Transverse colon (tissue), 4 donors: ENCODE measurements at regions not wholly inside any gene's neighbourhood (a gene's known extent, or its start where the extent isn't known, plus 50 kb on each side); places are given as distances from the start of the nearest gene placed in this dataset.

ENCODE experiments used
- DNase-seq: peaks from one replicate; pipeline ENCODE4 v3.0.0-alpha.2; 2019
- H3K27ac ChIP-seq, 4 donors: fragments of 200-600 bp; sonication (generic); 2 replicates each; pipeline ENCODE4 v1.5.1; 2016 to 2018; ENCODE audit warnings: inconsistent platforms in 4 of 4
- H3K27me3 ChIP-seq: fragments of 200-600 bp; sonication (generic); 2 replicates; pipeline ENCODE4 v1.5.1; 2017; ENCODE audit warnings: inconsistent platforms
- H3K36me3 ChIP-seq, 4 donors: fragments of 200-600 bp; sonication (generic); 2 replicates each; pipeline ENCODE4 v1.5.1; 2017 to 2019; ENCODE audit warnings: inconsistent platforms in 4 of 4
- H3K4me1 ChIP-seq, 4 donors: fragments of 200-600 bp; sonication (generic); 2 replicates each; pipeline ENCODE4 v1.5.1; 2017 to 2020; ENCODE audit warnings: inconsistent platforms in 4 of 4
- H3K4me3 ChIP-seq, 4 donors: fragments of 200-600 bp; sonication (generic); 1 replicate in 1 of 4; 2 replicates in 3 of 4; pipeline versions ENCODE4 v1.5.1 to v1.6.1; 2017 to 2019; ENCODE audit warnings: inconsistent platforms in 4 of 4
- H3K9me3 ChIP-seq, 2 donors: fragments of 200-600 bp; sonication (generic); 2 replicates each; pipeline ENCODE4 v1.5.1; 2017 to 2019; ENCODE audit warnings: inconsistent platforms in 2 of 2
- CTCF ChIP-seq, 5 experiments: fragments of 200-600 bp in 3 of 5; fragments of 450-650 bp in 2 of 5; sonication (generic) in 3 of 5; IDR thresholded peaks; 1 replicate in 2 of 5; 2 replicates in 3 of 5; pipeline ENCODE4 v1.5.1; 2016 to 2017; ENCODE audit warnings: antibody characterized with exemption in 5 of 5, inconsistent platforms in 3 of 5, mild to moderate bottlenecking in 2 of 5, moderate library complexity in 1 of 5
- EP300 ChIP-seq: sonication (generic); formaldehyde crosslinking; IDR thresholded peaks from one replicate; pipeline ENCODE4 v1.6.1; 2017; ENCODE audit warnings: antibody characterized with exemption, low read depth
- POLR2A ChIP-seq: fragments of 450-650 bp; IDR thresholded peaks from one replicate; pipeline ENCODE4 v1.6.1; 2016; ENCODE audit warnings: antibody characterized with exemption, mild to moderate bottlenecking, moderate library complexity
- POLR2AphosphoS5 ChIP-seq, 3 donors: sonication (generic); formaldehyde crosslinking; IDR thresholded peaks; one replicate each; pipeline ENCODE4 v1.6.1; 2016; ENCODE audit warnings: antibody characterized with exemption in 3 of 3
- WGBS, 2 donors: methylation state at CpG; one replicate each; pipeline ENCODE4 v1.1.5; 2018; ENCODE audit warnings: low coverage in 1 of 2; 5-methylcytosine and 5-hydroxymethylcytosine counted together
- in situ Hi-C, 4 donors: fragments of 200-750 bp; cut with MboI; loops; one replicate each; pipeline versions ENCODE4 v1.15.0 to v1.15.1; 2017; ENCODE audit warnings: low sequenced_read_pairs in 3 of 4, low pct_ligation_motif_present in 1 of 4, low pct_unique_long_range_greater_than_20kb in 1 of 4
- intact Hi-C: fragments of 100-400 bp; cut with DNase I; formaldehyde crosslinking; loops from one replicate; pipeline ENCODE4 v1.15.1; 2023; ENCODE audit warnings: low total_unique reads

GRCh38 chr5:103353581-103353980 is 95.0 kb downstream of the MACIR start:
- Histone ChIP-seq H3K36me3 (no peaks in the 10 kb centered on the region), H3K9me3 (no peaks in the 10 kb centered on the region), H3K4me1 (no peaks in the 10 kb centered on the region), H3K4me3 (no peak overlapping the region), H3K27ac (no peak overlapping the region), H3K27me3 (no peaks in the 10 kb centered on the region)
- no peak for DNase-seq
- in situ Hi-C loops (no loop called here), intact Hi-C loops (no loop called here)
- 91 to 100% methylated on average over 1 of the region's 1 CpG for WGBS, 2 donors
- TF ChIP-seq EP300, result no peak
- TF ChIP-seq POLR2A, result no peak
- no peak for TF ChIP-seq POLR2AphosphoS5 (IDR thresholded peaks at IDR 0.05)
- TF ChIP-seq CTCF (IDR thresholded peaks at IDR 0.05), result no peak

GRCh38 chr5:103347716-103348423 is 89.3 kb downstream of the MACIR start:
- WGBS, 2 donors, result 75 to 76% methylated on average over 3 to 4 of the region's 4 CpGs
- in situ Hi-C loops (no loop called here), intact Hi-C loops (no loop called here)
- Histone ChIP-seq H3K4me1 (no peaks in the 10 kb centered on the region), H3K4me3 (no peak overlapping the region), H3K9me3 (no peaks in the 10 kb centered on the region), H3K36me3 (no peaks in the 10 kb centered on the region), H3K27ac (no peak overlapping the region), H3K27me3 (no peaks in the 10 kb centered on the region)
- DNase-seq, result no peak
- TF ChIP-seq EP300 (no peak), POLR2A (no peak), CTCF (IDR thresholded peaks at IDR 0.05) (no peak), POLR2AphosphoS5 (IDR thresholded peaks at IDR 0.05) (no peak)

GRCh38 chr5:103346162-103346748 is 87.7 kb downstream of the MACIR start:
- no peaks in the 10 kb centered on the region for H3K27me3 ChIP-seq
- H3K4me3 ChIP-seq, result no peak overlapping the region
- TF ChIP-seq POLR2AphosphoS5 (IDR thresholded peaks at IDR 0.05) (no peak), POLR2A (no peak), EP300 (no peak), CTCF (IDR thresholded peaks at IDR 0.05) (no peak)
- H3K36me3 ChIP-seq, result no peaks in the 10 kb centered on the region
- 74 to 80% methylated on average over 7 to 11 of the region's 11 CpGs for WGBS, 2 donors
- no peaks in the 10 kb centered on the region for H3K9me3 ChIP-seq
- no peaks in the 10 kb centered on the region for H3K4me1 ChIP-seq
- H3K27ac ChIP-seq, result no peak overlapping the region
- DNase-seq, result no peak
- intact Hi-C loops, result no loop called here
- in situ Hi-C loops, result no loop called here

GRCh38 chr5:103345461-103345860 is 86.9 kb downstream of the MACIR start:
- in situ Hi-C loops, result no loop called here
- intact Hi-C loops, result no loop called here
- no peaks in the 10 kb centered on the region for H3K27me3 ChIP-seq
- no peak for DNase-seq
- H3K4me3 ChIP-seq, result no peak overlapping the region
- 51 to 72% methylated on average over 3 of the region's 3 CpGs for WGBS, 2 donors
- no peaks in the 10 kb centered on the region for H3K4me1 ChIP-seq
- no peak overlapping the region for H3K27ac ChIP-seq
- TF ChIP-seq CTCF (IDR thresholded peaks at IDR 0.05) (no peak), POLR2A (no peak), EP300 (no peak), POLR2AphosphoS5 (IDR thresholded peaks at IDR 0.05) (no peak)
- H3K36me3 ChIP-seq, result no peaks in the 10 kb centered on the region
- H3K9me3 ChIP-seq, result no peaks in the 10 kb centered on the region
